ENCODE measurements at regions not wholly inside any gene's neighbourhood (a gene's known extent, or its start where the extent isn't known, plus 50 kb on each side); places are given as distances from the start of the nearest gene placed in this dataset.

- no peaks in the 10 kb centered on the region for H4K20me1 ChIP-seq (replicated peaks in 1 of 2; ENCODE audit: control insufficient read depth in 1 of 2, insufficient read depth in 2 of 2, low read length in 2 of 2)
- no peaks in the 10 kb centered on the region for H3K36me3 ChIP-seq (ENCODE audit: control insufficient read depth in 2 of 4, insufficient read depth in 4 of 4, low read length in 3 of 4)
- H3K4ac ChIP-seq (replicated peaks; ENCODE audit: insufficient read length, low read depth, low read length) = no peak overlapping the region
- no peak overlapping the region for H3K23ac ChIP-seq (ENCODE audit: insufficient read length)
- peak overlapping the region; percentile 27; the same call in 1 of the 2 replicates for H2BK5ac ChIP-seq (ENCODE audit: low read depth, low read length)
- ChIA-PET POLR2A (ENCODE audit: partially characterized antibody) (interaction anchor here (1.4 kb wide), 1 partner anchor 8 kb away, joined by 4 read pairs; no protein-coding TSS in a partner anchor), CTCF (ENCODE audit: partially characterized antibody) (interaction anchor here (0.6 to 6.2 kb wide), 14 partner anchors 8 to 246 kb away, joined by 3 to 43 read pairs (median 3); no protein-coding TSS in a partner anchor)
- no peak for DNase-seq (ENCODE audit: low read depth in 1 of 2, low spot score in 2 of 2)
- no peak overlapping the region for H3K56ac ChIP-seq (replicated peaks; ENCODE audit: insufficient read length, low read depth, low read length)
- H3K79me1 ChIP-seq (ENCODE audit: low read depth, low read length) = no peaks in the 10 kb centered on the region
- no peak for FAIRE-seq
- no peak overlapping the region for H2AK5ac ChIP-seq (ENCODE audit: low read depth, low read length)
- H3K4me3 ChIP-seq (ENCODE audit: extremely low read depth in 1 of 4, insufficient read depth in 2 of 4, low read depth in 3 of 4, low read length in 4 of 4) = peak overlapping the region in 1 of 4 experiments; percentile 11; a peak in 1 of 8 replicates
- H3K9me3 ChIP-seq (ENCODE audit: insufficient read depth in 2 of 2, low read depth in 1 of 2, low read length in 1 of 2) = no peaks in the 10 kb centered on the region
- no peak overlapping the region for H2BK15ac ChIP-seq (ENCODE audit: low read length)
- H2AFZ ChIP-seq (ENCODE audit: low read length) = no peak overlapping the region
- peaks cover 7 to 18% (median 12%) of the 10 kb centered on the region in 4 experiments; a peak in 6 of 7 replicates for H3K4me1 ChIP-seq (replicated peaks in 1 of 4; ENCODE audit: control insufficient read depth in 3 of 4, insufficient read depth in 4 of 4, low read length in 3 of 4)
- no peak overlapping the region for H3K14ac ChIP-seq (ENCODE audit: insufficient read length)
- H4K5ac ChIP-seq (ENCODE audit: insufficient read length, low read depth, low read length) = no peak overlapping the region
- no peak overlapping the region for H3K9ac ChIP-seq (replicated peaks in 1 of 4; ENCODE audit: extremely low read depth in 1 of 4, low read depth in 3 of 4, low read length in 3 of 4)
- no peak overlapping the region for H4K8ac ChIP-seq (ENCODE audit: extremely low read depth, insufficient read depth, low read length)
- H2BK20ac ChIP-seq (ENCODE audit: low read length) = no peak overlapping the region
- H3K27me3 ChIP-seq (replicated peaks in 1 of 4; ENCODE audit: control insufficient read depth in 3 of 4, extremely low read depth in 1 of 4, insufficient read depth in 3 of 4, low read length in 3 of 4) = peaks cover 0 to 3% (median 0%) of the 10 kb centered on the region in 4 experiments; a peak in 4 of 7 replicates
- peak overlapping the region; percentile 2; the same call in 1 of the 2 replicates for H3K18ac ChIP-seq (ENCODE audit: extremely low read depth, low read length)
- TF ChIP-seq USF2 (IDR thresholded peaks at IDR 0.05; ENCODE audit: low read length) = no peak
- no peak for TF ChIP-seq POLR2A (IDR thresholded peaks at IDR 0.05; ENCODE audit: control extremely low read depth in 1 of 2, low read depth in 2 of 2, low read length in 2 of 2)
- TF ChIP-seq RXRA (IDR thresholded peaks at IDR 0.05; ENCODE audit: insufficient read depth, low read depth, low read length) = no peak
- H2BK120ac ChIP-seq (replicated peaks; ENCODE audit: low read depth, low read length) = no peak overlapping the region
- H3K4me2 ChIP-seq (ENCODE audit: insufficient read depth in 1 of 2, low read depth in 2 of 2, low read length in 2 of 2) = peak overlapping the region in 1 of 2 experiments; percentile 60; a peak in 2 of 4 replicates
- 86% methylated on average over 2 of the region's 2 CpGs; no CpG with 5 or more reads in 1 of the 2 experiments for WGBS, 2 experiments (ENCODE audit: extremely low coverage in 1 of 2, insufficient coverage in 1 of 2, insufficient read length in 1 of 2, insufficient replicate concordance in 2 of 2, low coverage in 1 of 2, low lambda C conversion rate in 2 of 2, missing lambda C conversion rate in 1 of 2)
- H2BK12ac ChIP-seq (ENCODE audit: low read depth, low read length) = no peak overlapping the region
- H3K27ac ChIP-seq (ENCODE audit: low read depth, low read length) = no peak overlapping the region
- H4K91ac ChIP-seq (replicated peaks; ENCODE audit: insufficient read length, low read length) = no peak overlapping the region
- no peaks in the 10 kb centered on the region for H3K79me2 ChIP-seq (ENCODE audit: control insufficient read depth in 1 of 2, insufficient read depth in 2 of 2, low read length in 2 of 2)
- peaks cover 2% of the 10 kb centered on the region; the same call in 1 of the 2 replicates for H3K23me2 ChIP-seq (ENCODE audit: low read depth, low read length)
These were observed 127.2 kb downstream of the FOXD2 start for GRCh38 chr1:47565092-47565491.

Measured in H1 (cell line).